ENCODE measurements at regions not wholly inside any gene's neighbourhood (a gene's known extent, or its start where the extent isn't known, plus 50 kb on each side); places are given as distances from the start of the nearest gene placed in this dataset.

- DNase-seq (ENCODE audit: low spot score in 2 of 2) (no peak), ATAC-seq (no peak)
- Mint-ChIP-seq H3K36me3 (peaks cover 0 to 7% of the 10 kb centered on the region in 2 donors), H3K9me3 (peaks cover 15 to 21% of the 10 kb centered on the region in 2 donors), H3K27ac (no peak overlapping the region)
Measured at GRCh38 chr13:85031771-85032170, 767.4 kb downstream of the SLITRK6 start.

- Mint-ChIP-seq H3K27ac (no peak overlapping the region), H3K9me3 (peaks cover 12 to 17% of the 10 kb centered on the region in 2 donors), H3K36me3 (peaks cover 0 to 7% of the 10 kb centered on the region in 2 donors)
- ATAC-seq (no peak), DNase-seq (ENCODE audit: low spot score in 2 of 2) (no peak)
Measured at GRCh38 chr13:85028035-85028434, 771.2 kb downstream of the SLITRK6 start.

- Mint-ChIP-seq H3K9me3 (peaks cover 5 to 14% of the 10 kb centered on the region in 2 donors), H3K27ac (no peak overlapping the region), H3K36me3 (peaks cover 0 to 5% of the 10 kb centered on the region in 2 donors)
- DNase-seq (ENCODE audit: low spot score in 2 of 2) = no peak
- no peak for ATAC-seq
Measured at GRCh38 chr13:85019121-85019520, 780.1 kb downstream of the SLITRK6 start.

GRCh38 chr13:85013006-85013405 lies 786.2 kb downstream of the SLITRK6 start:
- ATAC-seq = no peak
- H3K36me3 Mint-ChIP-seq = no peaks in the 10 kb centered on the region
- peaks cover 18 to 20% of the 10 kb centered on the region in 2 donors for H3K9me3 Mint-ChIP-seq
- H3K27ac Mint-ChIP-seq = no peak overlapping the region
- no peak for DNase-seq (ENCODE audit: low spot score in 2 of 2)

- no peak overlapping the region for H3K27ac Mint-ChIP-seq
- H3K9me3 Mint-ChIP-seq = peaks cover 14 to 15% of the 10 kb centered on the region in 2 donors
- no peak for DNase-seq (ENCODE audit: low spot score in 2 of 2)
- no peaks in the 10 kb centered on the region for H3K36me3 Mint-ChIP-seq
- ATAC-seq = no peak
Measured at GRCh38 chr13:85009447-85009846, 789.8 kb downstream of the SLITRK6 start.

- no peak overlapping the region for H3K27ac Mint-ChIP-seq
Measured at GRCh38 chr13:84999252-84999651, 800.0 kb downstream of the SLITRK6 start.

GRCh38 chr13:84998681-84999080 lies 800.5 kb downstream of the SLITRK6 start:
- no peak for ATAC-seq
- no peaks in the 10 kb centered on the region for H3K36me3 Mint-ChIP-seq
- peaks cover 5 to 6% of the 10 kb centered on the region in 2 donors for H3K9me3 Mint-ChIP-seq
- no peak overlapping the region for H3K27ac Mint-ChIP-seq
- DNase-seq (ENCODE audit: low spot score in 2 of 2) = no peak

More at GRCh38 chr13:84999252-84999651, 800.0 kb downstream of the SLITRK6 start:
- no peak for DNase-seq (ENCODE audit: low spot score in 2 of 2)
- no peaks in the 10 kb centered on the region for H3K36me3 Mint-ChIP-seq
- ATAC-seq = no peak
- peaks cover 5 to 6% of the 10 kb centered on the region in 2 donors for H3K9me3 Mint-ChIP-seq

- no peak for ATAC-seq
- no peak overlapping the region for H3K27ac Mint-ChIP-seq
Measured at GRCh38 chr13:84997858-84998257, 801.4 kb downstream of the SLITRK6 start.

GRCh38 chr13:84994582-84994981 lies 804.6 kb downstream of the SLITRK6 start:
- ATAC-seq (no peak), DNase-seq (ENCODE audit: low spot score in 2 of 2) (no peak)
- peaks cover 5 to 8% of the 10 kb centered on the region in 2 donors for H3K9me3 Mint-ChIP-seq
- H3K36me3 Mint-ChIP-seq = no peaks in the 10 kb centered on the region
- H3K27ac Mint-ChIP-seq = no peak overlapping the region

More at GRCh38 chr13:84997858-84998257, 801.4 kb downstream of the SLITRK6 start:
- Mint-ChIP-seq H3K9me3 (peaks cover 5 to 6% of the 10 kb centered on the region in 2 donors), H3K36me3 (no peaks in the 10 kb centered on the region)
- DNase-seq (ENCODE audit: low spot score in 2 of 2) = no peak

GRCh38 chr13:84985860-84986259 lies 813.4 kb downstream of the SLITRK6 start:
- H3K27ac Mint-ChIP-seq = no peak overlapping the region
- no peaks in the 10 kb centered on the region for H3K36me3 Mint-ChIP-seq
- DNase-seq (ENCODE audit: low spot score in 2 of 2) (no peak), ATAC-seq (no peak)
- H3K9me3 Mint-ChIP-seq = peaks cover 0 to 8% of the 10 kb centered on the region in 2 donors

GRCh38 chr13:84983321-84983720 lies 815.9 kb downstream of the SLITRK6 start:
- DNase-seq (ENCODE audit: low spot score in 2 of 2) (no peak), ATAC-seq (no peak)
- no peaks in the 10 kb centered on the region for H3K36me3 Mint-ChIP-seq

GRCh38 chr13:84980571-84980970 lies 818.6 kb downstream of the SLITRK6 start:
- Mint-ChIP-seq H3K27ac (no peak overlapping the region), H3K9me3 (peaks cover 4% of the 10 kb centered on the region in 2 donors), H3K36me3 (no peaks in the 10 kb centered on the region)
- ATAC-seq (no peak), DNase-seq (ENCODE audit: low spot score in 2 of 2) (no peak)

More at GRCh38 chr13:84983321-84983720, 815.9 kb downstream of the SLITRK6 start:
- Mint-ChIP-seq H3K9me3 (peaks cover 4% of the 10 kb centered on the region in 2 donors), H3K27ac (no peak overlapping the region)

- no peak overlapping the region for H3K27ac Mint-ChIP-seq
- DNase-seq (ENCODE audit: low spot score in 2 of 2) = no peak
- H3K9me3 Mint-ChIP-seq = peaks cover 0 to 4% of the 10 kb centered on the region in 2 donors
- no peak for ATAC-seq
- H3K36me3 Mint-ChIP-seq = no peaks in the 10 kb centered on the region
Measured at GRCh38 chr13:84978851-84979250, 820.4 kb downstream of the SLITRK6 start.

- no peaks in the 10 kb centered on the region for H3K9me3 Mint-ChIP-seq
- ATAC-seq = no peak
Measured at GRCh38 chr13:84973661-84974060, 825.6 kb downstream of the SLITRK6 start.

GRCh38 chr13:84972907-84973306 lies 826.3 kb downstream of the SLITRK6 start:
- no peak for DNase-seq (ENCODE audit: low spot score in 2 of 2)

More at GRCh38 chr13:84973661-84974060, 825.6 kb downstream of the SLITRK6 start:
- H3K27ac Mint-ChIP-seq = no peak overlapping the region
- DNase-seq (ENCODE audit: low spot score in 2 of 2) = no peak
- H3K36me3 Mint-ChIP-seq = no peaks in the 10 kb centered on the region

GRCh38 chr13:84962849-84963248 lies 836.4 kb downstream of the SLITRK6 start:
- no peaks in the 10 kb centered on the region for H3K36me3 Mint-ChIP-seq
- no peak for ATAC-seq
- no peaks in the 10 kb centered on the region for H3K9me3 Mint-ChIP-seq
- DNase-seq (ENCODE audit: low spot score in 2 of 2) = no peak
- no peak overlapping the region for H3K27ac Mint-ChIP-seq

More at GRCh38 chr13:84972907-84973306, 826.3 kb downstream of the SLITRK6 start:
- H3K36me3 Mint-ChIP-seq = no peaks in the 10 kb centered on the region
- ATAC-seq = no peak
- no peaks in the 10 kb centered on the region for H3K9me3 Mint-ChIP-seq
- no peak overlapping the region for H3K27ac Mint-ChIP-seq

GRCh38 chr13:84962141-84962750 lies 837.0 kb downstream of the SLITRK6 start:
- DNase-seq (ENCODE audit: low spot score in 2 of 2) = no peak
- H3K36me3 Mint-ChIP-seq = no peaks in the 10 kb centered on the region
- H3K27ac Mint-ChIP-seq = no peak overlapping the region
- H3K9me3 Mint-ChIP-seq = no peaks in the 10 kb centered on the region
- ATAC-seq = no peak

GRCh38 chr13:84961023-84961422 lies 838.2 kb downstream of the SLITRK6 start:
- H3K9me3 Mint-ChIP-seq = no peaks in the 10 kb centered on the region
- ATAC-seq (no peak), DNase-seq (ENCODE audit: low spot score in 2 of 2) (no peak)
- H3K27ac Mint-ChIP-seq = no peak overlapping the region
- H3K36me3 Mint-ChIP-seq = no peaks in the 10 kb centered on the region
